ENCODE measurements at regions not wholly inside any gene's neighbourhood (a gene's known extent, or its start where the extent isn't known, plus 50 kb on each side); places are given as distances from the start of the nearest gene placed in this dataset.

- no peak for DNase-seq
Measured at GRCh38 chr18:77763530-77764145, 514.0 kb downstream of the GALR1 start.

DNA sequence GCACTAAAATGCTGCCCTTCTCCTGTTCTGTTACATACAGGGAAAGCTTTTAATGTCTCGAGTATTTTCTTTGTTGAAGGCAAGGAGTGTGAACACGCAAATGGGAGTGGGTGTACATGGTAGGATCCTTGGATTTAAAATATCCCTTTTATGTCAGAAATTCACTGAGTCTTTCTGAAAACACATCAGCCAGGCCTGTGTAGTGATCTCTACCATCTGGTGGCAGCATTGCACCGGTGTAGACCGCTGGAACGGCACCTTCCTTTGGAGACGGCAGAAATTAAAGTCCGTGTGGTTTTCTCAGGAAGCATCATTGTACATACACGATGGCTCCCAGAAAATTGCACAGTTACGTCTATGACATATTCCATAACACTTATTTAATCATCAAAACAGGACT, 515.8 kb downstream of the GALR1 start:
- no peak for DNase-seq

- DNase-seq, result no peak
Measured at GRCh38 chr18:77766421-77766820, 516.8 kb downstream of the GALR1 start.

DNA sequence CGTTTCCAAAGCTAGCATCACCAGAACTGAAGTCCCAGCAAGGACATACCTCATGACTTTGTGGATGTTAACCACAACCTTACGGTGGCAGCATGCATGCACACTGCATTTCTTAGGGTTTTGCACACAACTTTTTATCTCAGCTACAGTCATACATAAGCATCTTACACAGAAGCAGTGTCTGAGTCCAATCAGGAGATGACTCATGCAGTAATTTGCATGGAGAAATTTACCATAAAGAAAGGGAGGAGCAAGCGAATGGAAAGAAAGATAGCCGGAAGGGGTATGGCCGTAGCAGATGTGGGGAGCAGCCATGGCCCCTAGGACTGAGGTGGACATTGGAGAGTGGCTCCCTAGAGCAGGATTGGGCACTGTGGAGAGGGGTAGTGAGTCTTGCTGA, 522.5 kb downstream of the GALR1 start:
- no peak for DNase-seq

DNA sequence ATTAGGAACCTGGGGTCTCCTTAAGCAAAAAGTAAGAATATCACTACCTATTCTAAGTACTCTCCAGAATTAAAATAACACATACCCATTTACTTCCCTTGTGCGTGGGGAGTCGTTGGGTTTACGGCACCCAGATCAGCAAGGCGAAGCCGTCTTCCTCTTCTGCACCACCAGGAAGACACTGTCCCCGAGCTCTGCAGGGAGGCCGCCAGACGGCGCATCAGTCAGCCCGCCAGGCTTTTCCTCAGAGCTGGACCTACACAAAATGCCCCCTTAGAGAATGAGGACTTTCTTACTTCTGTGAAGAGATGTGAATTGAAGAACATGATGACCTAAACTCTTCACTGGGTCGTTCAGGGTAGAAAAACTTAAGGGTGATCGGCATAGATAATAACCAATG, 526.5 kb downstream of the GALR1 start:
- no peak for DNase-seq

GRCh38 chr18:77777163-77777562, 527.5 kb downstream of the GALR1 start:
- no peak for DNase-seq

DNA sequence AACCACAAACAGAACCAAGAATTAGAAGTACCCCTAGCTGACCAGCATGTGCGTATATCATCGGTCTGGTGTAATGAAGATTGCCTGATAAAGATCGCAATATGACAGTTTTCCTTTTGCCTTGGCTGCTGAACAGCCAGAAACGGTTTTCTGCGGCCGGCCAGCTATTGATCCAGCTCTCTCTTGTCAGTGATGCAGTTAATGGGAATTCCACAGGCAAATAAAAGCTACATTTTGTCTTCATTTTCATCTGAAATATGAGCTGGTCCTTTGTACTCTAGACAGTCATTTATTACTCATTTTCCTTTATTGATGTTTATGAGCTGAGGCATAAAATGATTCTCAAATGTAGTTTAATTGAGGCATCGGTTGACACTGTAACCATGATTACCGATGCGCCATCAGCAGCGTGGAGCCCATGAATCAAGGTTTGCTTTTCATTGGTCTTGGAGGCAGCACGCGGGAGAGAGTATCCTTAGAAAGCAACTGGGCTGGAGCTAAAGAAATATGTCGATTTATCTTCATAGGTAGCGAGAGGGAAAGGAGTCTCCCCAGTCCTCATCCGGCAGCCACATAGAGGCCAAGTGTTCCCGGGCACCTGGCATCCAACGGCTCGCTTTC, 535.2 kb downstream of the GALR1 start:
- no peak for DNase-seq

DNA sequence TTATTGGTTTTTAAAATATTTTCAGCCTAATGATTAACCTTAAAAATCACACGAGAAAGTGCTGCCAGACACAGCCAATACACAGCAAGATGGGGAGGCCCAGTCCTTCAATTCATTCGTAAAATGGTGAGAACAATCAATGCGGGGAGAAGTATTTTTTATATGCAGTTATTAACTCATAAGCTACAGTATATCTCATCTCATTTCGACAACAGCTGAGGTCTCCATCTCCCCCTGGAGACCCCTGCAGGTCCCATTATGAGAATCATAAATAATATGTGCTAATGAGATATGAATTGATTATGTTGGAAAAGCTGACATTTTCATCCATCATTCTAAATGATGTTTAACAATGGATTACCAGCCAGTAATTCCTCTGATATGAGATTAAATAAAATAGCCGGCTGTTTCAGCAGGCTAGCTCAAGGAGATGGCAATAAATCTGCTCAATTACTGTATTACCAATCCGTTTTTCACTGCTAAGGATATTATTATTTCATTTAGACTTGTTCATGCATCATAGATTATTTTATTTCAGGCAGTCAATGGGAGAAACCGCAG, 535.8 kb downstream of the GALR1 start:
- no peak for DNase-seq

DNA sequence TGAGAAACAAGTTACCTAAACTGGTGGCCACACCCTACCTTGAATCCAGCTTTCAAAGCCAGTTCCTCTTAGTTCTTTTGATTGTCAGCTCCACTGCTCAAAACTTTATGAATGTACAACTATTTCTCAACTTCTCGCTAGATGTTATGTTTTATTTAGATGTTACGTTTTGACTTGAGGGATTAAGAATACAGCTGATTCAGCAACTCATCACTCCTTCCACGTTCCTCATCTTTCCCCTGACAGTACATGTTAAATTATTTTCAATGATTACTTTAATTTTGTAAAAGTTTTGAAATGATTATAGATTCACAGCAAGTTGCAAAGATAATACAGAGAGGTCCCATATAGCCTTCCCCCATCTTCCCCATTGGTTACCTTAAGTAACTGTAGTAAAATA, 553.4 kb downstream of the GALR1 start:
- no peak for DNase-seq

DNA sequence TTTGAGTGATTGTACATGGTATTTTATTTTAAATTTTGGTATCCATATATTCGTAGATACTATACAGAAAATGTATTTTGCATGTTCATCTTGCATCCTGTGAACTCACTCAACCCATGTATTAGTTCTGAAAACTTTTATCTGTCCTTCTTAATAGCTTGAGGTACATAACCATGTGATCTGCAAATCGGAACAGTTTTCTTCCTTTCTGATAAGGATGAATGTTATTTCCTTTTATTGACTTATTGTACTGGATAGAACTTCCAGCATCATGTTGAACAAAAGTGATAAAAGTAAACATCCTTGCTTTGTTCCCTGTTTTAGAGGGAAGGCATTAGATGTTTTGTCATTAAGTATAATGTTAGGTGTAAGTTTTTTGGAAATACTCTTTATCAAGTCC, 554.7 kb downstream of the GALR1 start:
- no peak for DNase-seq

GRCh38 chr18:77807650-77808049, 558.0 kb downstream of the GALR1 start:
- no peak for DNase-seq

GRCh38 chr18:77811503-77811902, 561.9 kb downstream of the GALR1 start:
- DNase-seq, result no peak

DNA sequence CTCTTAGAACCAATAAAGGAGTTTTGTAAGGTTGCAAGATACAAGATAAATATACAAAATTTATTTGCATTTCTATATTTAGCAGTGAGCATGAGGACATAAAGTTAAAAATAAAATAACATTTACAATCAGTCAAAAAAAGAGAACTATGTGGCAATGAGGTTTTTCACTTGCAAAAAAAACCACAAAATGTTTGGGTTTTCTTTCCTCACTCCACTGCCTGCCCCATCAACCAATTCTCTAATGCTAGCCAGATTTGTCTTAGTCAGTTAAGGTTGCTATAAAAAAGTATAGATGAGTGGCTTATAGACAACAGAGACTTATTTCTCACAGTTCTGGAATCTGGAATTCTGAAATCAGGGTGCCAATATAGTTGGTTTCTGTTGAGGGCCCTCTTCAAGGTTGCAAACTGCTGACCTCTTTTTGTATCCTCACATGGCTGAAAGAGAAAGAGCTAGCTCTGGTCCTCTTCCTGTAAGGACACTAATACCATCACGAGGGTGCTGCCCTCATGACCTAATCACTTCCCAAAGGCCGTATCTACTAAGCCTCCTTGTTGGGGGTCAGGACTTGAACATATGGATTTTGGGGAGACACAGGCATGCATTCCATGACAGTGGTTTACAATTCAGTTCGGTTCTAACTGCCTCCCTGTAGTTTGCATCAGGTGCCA, 566.2 kb downstream of the GALR1 start:
- no peak for DNase-seq

DNA sequence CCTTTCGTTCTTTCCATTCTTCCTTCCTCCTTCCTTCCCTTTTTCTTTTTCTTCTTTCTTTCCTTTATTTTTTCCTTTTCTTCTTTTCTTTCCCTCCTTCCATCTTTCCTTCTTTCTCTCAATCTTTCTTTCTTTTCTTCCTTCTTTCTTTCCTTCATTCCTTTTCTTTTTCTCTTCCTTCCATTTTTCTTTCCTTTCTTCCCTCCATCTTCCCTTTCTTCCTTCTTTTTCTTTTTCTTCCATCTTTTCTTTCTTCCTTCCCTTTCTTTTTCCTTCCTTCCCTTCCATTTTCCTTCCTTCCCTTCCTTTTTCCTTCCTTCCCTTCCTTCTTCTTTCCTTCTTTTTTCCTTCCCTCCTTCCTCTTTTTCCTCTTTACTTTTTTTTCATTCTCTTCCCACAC, 568.7 kb downstream of the GALR1 start:
- no peak for DNase-seq

DNA sequence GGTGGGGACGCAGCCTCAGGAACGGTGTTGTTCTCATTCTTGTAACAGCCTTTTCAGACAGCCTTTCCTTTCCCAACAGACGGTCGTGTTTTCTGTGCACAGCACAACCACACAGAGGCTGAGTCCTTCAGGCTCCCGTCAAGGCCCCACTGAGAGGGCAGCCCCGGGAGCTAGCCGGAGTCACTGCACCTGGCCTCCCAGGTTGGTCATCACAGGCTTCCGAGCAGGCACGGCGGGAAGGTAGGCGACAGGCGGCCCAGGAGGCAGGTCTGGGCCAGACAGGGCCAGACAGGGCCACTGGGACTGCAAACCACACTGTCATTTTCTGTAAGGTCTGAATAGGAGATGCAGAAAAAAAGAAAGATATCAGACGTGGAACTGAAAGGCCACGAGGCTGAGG, 570.8 kb downstream of the GALR1 start:
- DNase-seq, result no peak

GRCh38 chr18:77821892-77822291, 572.2 kb downstream of the GALR1 start:
- no peak for DNase-seq

- DNase-seq, result no peak
Measured at GRCh38 chr18:77822632-77823031, 573.0 kb downstream of the GALR1 start.

- no peak for DNase-seq
Measured at GRCh38 chr18:77833807-77834206, 584.2 kb downstream of the GALR1 start.

DNA sequence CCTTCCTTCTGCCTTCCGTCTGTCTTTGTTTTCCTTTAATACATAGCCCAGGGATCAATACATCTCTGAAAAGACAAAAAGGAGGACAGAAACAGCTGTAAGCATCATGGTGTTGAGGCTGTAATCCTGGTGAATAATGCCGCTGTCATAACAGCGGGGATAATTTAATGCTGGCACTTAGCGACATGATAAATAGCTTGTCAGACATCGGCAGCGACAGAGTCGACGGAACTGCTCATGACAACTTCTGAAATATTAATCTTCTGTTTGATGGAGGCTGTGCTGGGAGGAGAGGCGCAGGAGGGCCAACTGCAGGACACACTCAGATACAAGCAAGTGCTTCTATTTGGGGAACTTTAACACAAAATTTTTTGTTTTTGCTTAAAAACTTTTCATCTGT, 602.2 kb downstream of the GALR1 start:
- DNase-seq, result no peak

- DNase-seq, result no peak
Measured at GRCh38 chr18:77853859-77854258, 604.2 kb downstream of the GALR1 start.

GRCh38 chr18:77857678-77858655, 608.3 kb downstream of the GALR1 start:
- DNase-seq, result no peak

DNA sequence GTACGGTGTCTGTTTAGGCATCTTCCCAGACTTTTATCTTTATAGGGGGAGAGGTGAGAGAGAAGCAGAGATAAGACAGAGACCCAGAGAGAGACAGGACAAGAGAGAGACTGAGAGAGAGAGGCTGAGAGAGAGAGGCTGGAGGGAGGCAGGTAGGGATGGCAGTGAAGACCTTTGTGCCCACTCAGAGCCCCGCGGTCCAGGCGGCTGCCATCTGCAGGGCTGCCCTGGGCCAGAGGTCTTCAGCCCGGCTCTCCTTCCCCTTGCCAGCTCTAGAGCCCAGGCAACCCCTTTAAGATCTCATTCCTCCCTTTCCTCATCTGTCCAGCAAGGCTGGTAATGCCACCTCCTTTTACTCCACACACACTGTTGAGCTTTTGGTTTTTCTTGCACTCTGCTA, 610.0 kb downstream of the GALR1 start:
- DNase-seq, result no peak
